GM18858 (cell line): ENCODE measurements at regions not wholly inside any gene's neighbourhood (a gene's known extent, or its start where the extent isn't known, plus 50 kb on each side); places are given as distances from the start of the nearest gene placed in this dataset.
A peak's percentile ranks its signal among the peaks of the same experiment; 100 is the strongest.
"Not testable (repeated sequence)": the region's sequence is repeated elsewhere in the genome, so short reads cannot be mapped to it uniquely, and the experiment has no call there.

Experiments used
- ATAC-seq: cut with Tn5 transposase; IDR thresholded peaks from one replicate; pipeline ENCODE4 v1.9.1; 2021; ENCODE audit not compliant: unreplicated experiment

- no peak for ATAC-seq
Observed at GRCh38 chr6:112574190-112574589, 227.1 kb downstream of the RFPL4B start.

- no peak for ATAC-seq
Observed at GRCh38 chr6:112575309-112575834, 228.2 kb downstream of the RFPL4B start.

GRCh38 chr6:112576423-112576822, 229.3 kb downstream of the RFPL4B start:
- no peak for ATAC-seq

- no peak for ATAC-seq
Observed at GRCh38 chr6:112579601-112580000, 232.5 kb downstream of the RFPL4B start.

GRCh38 chr6:112581015-112581414, 233.9 kb downstream of the RFPL4B start:
- no peak for ATAC-seq

- ATAC-seq, result no peak
Observed at GRCh38 chr6:112590326-112590725, 243.2 kb downstream of the RFPL4B start.

GRCh38 chr6:112591329-112591728, 244.2 kb downstream of the RFPL4B start:
- no peak for ATAC-seq

- ATAC-seq, result no peak
Observed at GRCh38 chr6:112592159-112592558, 245.0 kb downstream of the RFPL4B start.

- ATAC-seq, result no peak
Observed at GRCh38 chr6:112594886-112595594, 247.9 kb downstream of the RFPL4B start.

- ATAC-seq, result no peak
Observed at GRCh38 chr6:112595841-112596240, 248.7 kb downstream of the RFPL4B start.

GRCh38 chr6:112597176-112597575, 250.0 kb downstream of the RFPL4B start:
- no peak for ATAC-seq

GRCh38 chr6:112600168-112600567, 253.0 kb downstream of the RFPL4B start:
- no peak for ATAC-seq

- no peak for ATAC-seq
Observed at GRCh38 chr6:112603726-112604125, 256.6 kb downstream of the RFPL4B start.

GRCh38 chr6:112606656-112607435, 259.7 kb downstream of the RFPL4B start:
- no peak for ATAC-seq

- ATAC-seq, result not testable (repeated sequence)
Observed at GRCh38 chr6:112608925-112609324, 261.8 kb downstream of the RFPL4B start.

- no peak for ATAC-seq
Observed at GRCh38 chr6:112613410-112613809, 266.3 kb downstream of the RFPL4B start.

GRCh38 chr6:112618849-112619248, 271.7 kb downstream of the RFPL4B start:
- ATAC-seq, result no peak

GRCh38 chr6:112620812-112621569, 273.9 kb downstream of the RFPL4B start:
- ATAC-seq, result peak; percentile 70

- ATAC-seq, result no peak
Observed at GRCh38 chr6:112622036-112622435, 274.9 kb downstream of the RFPL4B start.

- peak; percentile 77 for ATAC-seq
Observed at GRCh38 chr6:112626468-112627082, 279.4 kb downstream of the RFPL4B start.

GRCh38 chr6:112634376-112634775, 287.2 kb downstream of the RFPL4B start:
- no peak for ATAC-seq
